KBM-7 (cell line): ENCODE measurements at regions not wholly inside any gene's neighbourhood (a gene's known extent, or its start where the extent isn't known, plus 50 kb on each side); places are given as distances from the start of the nearest gene placed in this dataset.
"Not testable (repeated sequence)": the region's sequence is repeated elsewhere in the genome, so short reads cannot be mapped to it uniquely, and the experiment has no call there.

Experiments
- DNase-seq: peaks from one replicate; pipeline ENCODE4 v3.0.0-alpha.2; 2015
- in situ Hi-C: fragments of 300-500 bp; cut with MboI; formaldehyde crosslinking; loops from 2 replicates; pipeline ENCODE4 v1.14.3; 2020; ENCODE audit warnings: low sequenced_read_pairs, low pct_unique_long_range_greater_than_20kb, mixed read lengths

- no peak for DNase-seq
- in situ Hi-C loops, result no loop called here
Observed at GRCh38 chr4:162853788-162854187, 312.9 kb downstream of the NAF1 start.

DNA sequence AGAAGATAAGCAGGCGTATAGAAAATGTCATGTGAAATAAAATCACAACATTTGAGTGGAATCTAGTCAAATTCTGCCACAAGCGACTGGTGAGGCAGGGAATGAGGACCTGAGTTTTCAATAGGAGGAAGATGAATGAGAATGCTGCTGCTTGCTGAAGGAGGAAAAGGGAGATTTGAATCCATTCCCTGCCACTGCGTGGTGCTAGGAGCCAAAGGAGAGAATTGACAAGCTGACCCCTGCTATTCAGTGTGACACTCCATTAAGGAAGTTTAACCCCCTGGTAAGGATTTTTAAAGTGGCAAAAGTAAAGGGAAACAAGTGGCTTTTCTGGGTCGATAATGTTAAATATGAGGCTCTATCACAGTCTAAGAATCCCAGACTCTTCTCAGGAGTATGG lies 314.0 kb downstream of the NAF1 start:
- in situ Hi-C loops, result no loop called here
- DNase-seq, result no peak

DNA sequence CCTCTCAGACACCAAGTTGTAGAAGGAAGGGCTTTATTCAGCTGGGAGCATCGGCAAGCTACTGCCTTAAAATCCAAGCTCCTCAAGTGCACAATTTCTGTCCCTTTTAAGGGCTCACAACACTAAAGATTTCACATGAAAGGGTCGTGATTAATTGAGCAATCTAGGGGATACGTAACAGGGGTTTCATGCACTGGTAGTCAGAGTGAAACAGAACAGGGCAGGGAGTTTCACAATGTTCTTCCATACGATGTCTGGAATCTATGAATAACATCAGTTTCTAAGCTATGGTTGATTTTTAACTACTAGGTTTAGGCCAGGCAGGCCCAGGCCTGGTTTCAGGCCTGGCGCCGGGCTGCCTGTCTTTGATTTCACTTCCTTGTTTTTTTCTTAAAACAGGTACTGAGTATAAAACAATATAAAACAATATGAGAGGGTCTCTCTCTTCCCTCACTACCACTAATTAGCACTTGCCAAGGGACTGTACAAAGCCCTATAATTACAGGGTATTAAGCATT lies 315.4 kb downstream of the NAF1 start:
- DNase-seq, in situ Hi-C loops: not testable (repeated sequence)

- in situ Hi-C loops, result no loop called here
- no peak for DNase-seq
Observed at GRCh38 chr4:162849937-162850336, 316.8 kb downstream of the NAF1 start.

DNA sequence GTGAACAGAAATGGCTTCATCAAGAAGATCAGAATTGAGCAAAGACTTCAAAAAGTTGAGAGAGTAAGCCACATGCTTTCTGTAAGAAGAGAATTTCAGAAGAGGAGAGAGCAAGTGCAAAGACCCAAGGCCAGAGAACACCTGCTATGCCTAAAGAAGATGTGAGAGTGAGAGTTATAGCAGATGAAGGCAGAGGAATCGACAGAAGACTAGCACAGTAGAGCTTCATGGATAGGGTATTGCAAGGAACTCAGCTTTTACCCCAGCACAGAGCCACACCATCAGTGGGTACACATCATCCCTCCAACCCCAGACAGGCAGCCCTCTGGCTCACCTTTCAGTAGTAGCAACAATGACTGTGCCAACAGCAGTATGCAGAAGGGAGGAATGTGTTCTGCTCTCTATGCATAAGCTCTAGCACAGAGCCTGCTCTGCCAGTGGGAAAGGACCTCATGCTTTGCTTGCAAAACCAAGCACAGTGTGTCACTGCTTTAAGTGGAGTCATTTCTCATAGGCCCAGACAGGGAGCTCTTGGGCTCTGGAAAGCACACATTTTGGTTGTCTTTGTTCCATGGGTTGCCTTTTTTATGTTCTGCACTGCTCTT lies 318.6 kb downstream of the NAF1 start:
- no peak for DNase-seq
- in situ Hi-C loops, result no loop called here

- DNase-seq, result peak; percentile 8
- in situ Hi-C loops, result no loop called here
Observed at GRCh38 chr4:162841753-162842152, 324.9 kb downstream of the NAF1 start.

- in situ Hi-C loops, result no loop called here
- DNase-seq, result no peak
Observed at GRCh38 chr4:162839814-162840213, 326.9 kb downstream of the NAF1 start.

DNA sequence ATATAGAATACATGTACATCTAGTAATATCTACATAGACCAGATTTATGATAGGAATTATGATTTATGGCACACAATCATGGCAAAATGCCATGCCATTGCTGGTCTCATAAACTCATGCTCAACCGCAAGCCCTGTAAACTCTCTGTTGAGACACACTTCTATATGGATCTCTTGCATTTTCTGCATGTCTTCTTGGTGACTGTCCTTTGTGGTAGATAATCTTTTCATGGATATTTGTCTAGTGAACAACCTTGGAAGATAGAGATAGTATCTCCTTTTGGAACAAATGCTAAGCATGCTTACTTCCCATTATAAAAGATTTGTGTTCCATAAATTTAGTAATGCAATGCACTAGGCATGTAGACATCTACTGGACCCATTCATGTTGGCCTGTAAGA lies 328.0 kb downstream of the NAF1 start:
- in situ Hi-C loops, result no loop called here
- DNase-seq, result no peak

- in situ Hi-C loops, result no loop called here
Observed at GRCh38 chr4:162837679-162838078, 329.0 kb downstream of the NAF1 start.

DNA sequence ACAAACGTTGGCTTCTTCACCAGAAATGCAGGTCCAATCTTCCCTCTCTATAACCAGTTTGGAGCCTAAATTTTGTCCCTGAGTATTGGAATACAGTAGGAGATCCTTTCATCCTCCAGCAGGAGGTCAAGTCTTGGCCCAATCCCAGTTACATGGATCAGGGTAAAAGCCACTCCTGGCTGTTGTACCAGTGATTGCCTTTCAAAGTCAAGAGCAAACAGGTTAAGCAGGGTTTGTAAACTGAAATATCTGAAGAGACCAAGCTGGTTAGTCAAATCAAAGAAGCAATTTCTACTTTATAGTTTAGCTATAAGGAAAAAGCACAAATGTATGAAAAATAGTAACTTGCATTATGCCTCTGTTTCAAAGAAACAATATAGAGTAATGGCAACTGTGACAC lies 329.4 kb downstream of the NAF1 start:
- DNase-seq, result no peak
- in situ Hi-C loops, result no loop called here

More at GRCh38 chr4:162837679-162838078, 329.0 kb downstream of the NAF1 start:
- DNase-seq, result no peak

DNA sequence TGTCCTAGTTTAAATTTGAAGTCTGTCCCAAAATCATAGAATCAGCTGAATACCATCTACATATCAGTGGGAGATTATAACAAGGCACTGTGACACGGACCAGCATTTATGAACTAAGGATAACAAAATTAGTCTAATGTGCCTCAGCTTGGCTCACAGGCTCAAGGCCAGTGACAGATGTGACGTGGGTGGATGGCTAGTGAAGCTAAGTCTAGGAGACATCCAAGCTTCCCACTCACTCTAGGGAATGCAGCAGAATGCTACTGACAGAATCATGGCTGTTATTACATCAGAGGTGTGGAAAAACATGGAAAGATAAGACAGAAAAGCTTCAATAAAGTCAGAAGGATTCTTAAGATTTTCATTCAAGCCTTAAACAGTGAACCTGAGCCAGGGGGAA lies 329.9 kb downstream of the NAF1 start:
- no peak for DNase-seq
- in situ Hi-C loops, result no loop called here

DNA sequence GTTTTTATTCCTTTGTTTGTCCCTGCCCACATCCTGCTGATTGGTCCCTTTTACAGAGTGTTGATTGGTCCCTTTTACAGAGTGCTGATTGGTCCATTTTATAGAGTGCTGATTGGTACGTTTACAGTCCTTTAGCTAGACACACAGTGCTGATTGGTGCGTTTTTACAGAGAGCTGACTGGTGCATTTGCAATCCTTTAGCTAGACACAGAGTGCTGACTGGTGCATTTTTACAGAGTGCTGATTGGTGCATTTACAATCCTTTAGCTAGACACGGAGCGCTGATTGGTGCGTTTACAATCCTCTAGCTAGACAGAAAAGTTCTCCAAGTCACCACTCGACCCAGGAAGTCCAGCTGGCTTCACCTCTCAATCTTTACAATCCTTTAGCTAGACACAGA lies 330.4 kb downstream of the NAF1 start:
- DNase-seq, in situ Hi-C loops: not testable (repeated sequence)

DNA sequence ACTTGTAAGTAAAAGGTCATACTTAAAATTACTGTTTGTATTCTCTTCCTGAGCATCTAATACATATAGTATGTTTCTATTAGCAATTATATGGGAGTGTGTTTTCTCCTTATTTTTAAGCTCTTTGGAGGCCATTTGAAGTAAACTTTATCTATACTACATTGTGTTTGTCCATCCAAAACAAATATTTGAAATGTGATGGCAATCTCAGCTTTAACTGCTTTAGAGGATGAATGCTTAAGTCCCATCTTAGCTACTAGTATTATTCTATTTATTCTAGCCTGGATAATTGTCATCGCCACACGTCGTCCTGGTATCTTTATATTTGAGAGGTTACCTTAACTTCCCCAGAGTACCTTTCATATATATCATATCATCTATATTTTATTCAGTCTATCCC lies 335.8 kb downstream of the NAF1 start:
- no peak for DNase-seq
- in situ Hi-C loops, result no loop called here

- DNase-seq, in situ Hi-C loops: not testable (repeated sequence)
Observed at GRCh38 chr4:162817374-162817773, 349.3 kb downstream of the NAF1 start.

GRCh38 chr4:162804351-162804924 lies 362.3 kb downstream of the NAF1 start:
- no peak for DNase-seq
- in situ Hi-C loops, result no loop called here

- in situ Hi-C loops, result no loop called here
- no peak for DNase-seq
Observed at GRCh38 chr4:162803378-162803777, 363.3 kb downstream of the NAF1 start.

- in situ Hi-C loops, result no loop called here
- DNase-seq, result no peak
Observed at GRCh38 chr4:162797108-162797507, 369.6 kb downstream of the NAF1 start.

- DNase-seq, result no peak
- in situ Hi-C loops, result no loop called here
Observed at GRCh38 chr4:162793571-162793970, 373.1 kb downstream of the NAF1 start.

DNA sequence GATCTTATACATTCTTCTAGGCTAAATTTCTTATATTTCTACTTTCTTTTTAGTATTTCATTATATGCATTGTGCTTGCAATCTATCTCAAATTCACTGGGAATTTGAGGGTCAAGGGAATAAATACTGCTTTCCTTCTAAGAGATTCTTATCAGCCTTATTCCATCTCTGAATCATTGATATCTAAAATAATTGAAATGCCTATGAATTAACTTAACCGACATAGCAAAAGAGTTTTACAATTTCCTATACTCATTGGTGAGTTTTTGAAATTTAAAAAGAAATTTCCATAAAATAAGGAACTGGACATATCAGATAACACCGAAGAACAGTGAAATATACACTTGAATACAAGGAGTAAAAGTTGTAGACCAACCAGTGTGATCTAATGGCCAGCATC lies 373.7 kb downstream of the NAF1 start:
- in situ Hi-C loops, result no loop called here
- no peak for DNase-seq

GRCh38 chr4:162791226-162791625 lies 375.5 kb downstream of the NAF1 start:
- in situ Hi-C loops, result no loop called here
- DNase-seq, result no peak

DNA sequence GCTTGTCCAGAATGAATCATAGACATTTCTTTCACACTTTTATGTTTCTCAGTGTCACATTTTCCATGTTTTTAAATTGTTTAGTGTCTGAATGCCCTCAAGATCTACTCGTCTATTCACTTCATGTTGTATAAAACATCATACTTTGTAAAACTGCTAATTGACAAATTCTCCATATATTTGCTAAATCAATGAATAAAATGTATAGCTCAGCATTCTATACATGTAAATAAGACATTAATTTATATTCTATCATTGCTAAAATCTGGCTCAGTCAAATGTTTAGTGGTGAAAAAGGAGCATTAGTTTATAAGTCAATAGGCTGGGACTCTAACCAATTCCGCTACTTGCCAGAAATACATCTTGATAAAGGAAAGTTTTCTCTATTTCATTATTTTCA lies 379.6 kb downstream of the NAF1 start:
- in situ Hi-C loops, result no loop called here

More for the DNA sequence above, 379.6 kb downstream of the NAF1 start:
- DNase-seq, result no peak
